PC-9 (cell line): ENCODE measurements at regions not wholly inside any gene's neighbourhood (a gene's known extent, or its start where the extent isn't known, plus 50 kb on each side); places are given as distances from the start of the nearest gene placed in this dataset.

Source experiments
- BruUV-seq: library from RNA; stranded (reverse); fragments of 400-500 nt; replicated peaks from 2 replicates; lab custom pipeline; 2021; lab: Mats Ljungman, UMichigan
- CTCF ChIA-PET: fragments of 300-600 bp; sonication (Branson Sonifier 250); formaldehyde crosslinking; loops from one replicate; lab custom pipeline; 2022; ENCODE audit warnings: antibody characterized with exemption; lab: Charles Lee
- POLR2A ChIA-PET: fragments of 300-600 bp; sonication (Branson Sonifier 250); formaldehyde crosslinking; loops from one replicate; lab custom pipeline; 2022; ENCODE audit warnings: antibody characterized with exemption; ENCODE audit not compliant: unreplicated experiment; lab: Charles Lee
- DNase-seq, 2 experiments: peaks; one replicate each; pipeline versions ENCODE4 v3.0.0 to v3.0.0-alpha.2; 2015 to 2022; ENCODE audit warnings: mixed read lengths in 1 of 2
- H2AFZ ChIP-seq: fragments of 200-600 bp; sonication (generic); 2 replicates; pipeline ENCODE4 v1.8.1; 2017; ENCODE audit warnings: antibody characterized with exemption
- H3F3A ChIP-seq: fragments of 200-600 bp; sonication (generic); 2 replicates; pipeline ENCODE4 v1.8.1; 2017; ENCODE audit warnings: antibody characterized with exemption, mild to moderate bottlenecking, low read depth; ENCODE audit not compliant: insufficient read depth
- H3K27ac ChIP-seq: fragments of 200-600 bp; sonication (generic); 2 replicates; pipeline ENCODE4 v1.6.1; 2016; ENCODE audit warnings: mixed run types
- H3K27me3 ChIP-seq: fragments of 200-600 bp; sonication (generic); 2 replicates; pipeline ENCODE4 v1.6.1; 2016; ENCODE audit warnings: low read depth, mixed run types; ENCODE audit not compliant: insufficient read depth
- H3K36me3 ChIP-seq: fragments of 200-600 bp; sonication (generic); 2 replicates; pipeline ENCODE4 v1.6.1; 2016; ENCODE audit warnings: low read depth, mixed run types
- H3K4me1 ChIP-seq: fragments of 200-600 bp; sonication (generic); replicated peaks from 2 replicates; pipeline ENCODE4 v1.6.1; 2016; ENCODE audit warnings: mixed run types; ENCODE audit not compliant: insufficient read depth
- H3K4me2 ChIP-seq: fragments of 200-600 bp; sonication (generic); 2 replicates; pipeline ENCODE4 v1.6.1; 2017; ENCODE audit warnings: mixed run types
- H3K4me3 ChIP-seq: fragments of 200-600 bp; sonication (generic); 2 replicates; pipeline ENCODE4 v1.6.1; 2016; ENCODE audit warnings: mixed run types
- H3K79me2 ChIP-seq: fragments of 200-600 bp; sonication (generic); 2 replicates; pipeline ENCODE4 v1.6.1; 2017; ENCODE audit warnings: low read depth, mixed run types
- H3K9me2 ChIP-seq: fragments of 200-600 bp; sonication (generic); 2 replicates; pipeline ENCODE4 v1.8.1; 2017; ENCODE audit warnings: mild to moderate bottlenecking; ENCODE audit not compliant: insufficient read depth
- H3K9me3 ChIP-seq: fragments of 200-600 bp; sonication (generic); 2 replicates; pipeline ENCODE4 v1.8.1; 2016; ENCODE audit warnings: low read depth; ENCODE audit not compliant: insufficient read depth
- H4K20me1 ChIP-seq: fragments of 200-600 bp; sonication (generic); 2 replicates; pipeline ENCODE4 v1.8.1; 2017; ENCODE audit not compliant: insufficient read depth
- CTCF ChIP-seq: fragments of 200-600 bp; sonication (generic); conservative IDR thresholded peaks from 2 replicates; pipeline ENCODE4 v1.6.1; 2017; ENCODE audit warnings: mixed run types, antibody characterized with exemption, mild to moderate bottlenecking, moderate library complexity
- EZH2 ChIP-seq: fragments of 200-600 bp; sonication (generic); IDR thresholded peaks from 2 replicates; pipeline ENCODE4 v1.8.0; 2017; ENCODE audit warnings: antibody characterized with exemption, low read depth
- intact Hi-C: fragments of 100-400 bp; cut with micrococcal nuclease; formaldehyde crosslinking; loops from one replicate; pipeline ENCODE4 v1.10.0; 2022; ENCODE audit not compliant: unreplicated experiment

GRCh38 chr1:221239181-221239580 lies 359.9 kb downstream of the HLX start:
- Histone ChIP-seq H3K4me2 (no peak overlapping the region), H3K4me1 (peaks cover 17% of the 10 kb centered on the region; the same call in 1 of the 2 replicates), H4K20me1 (no peaks in the 10 kb centered on the region), H3K79me2 (no peaks in the 10 kb centered on the region), H3K36me3 (no peaks in the 10 kb centered on the region), H3K9me2 (no peaks in the 10 kb centered on the region; the same call in 1 of the 2 replicates), H3F3A (no peaks in the 10 kb centered on the region), H2AFZ (no peak overlapping the region), H3K27me3 (no peaks in the 10 kb centered on the region), H3K9me3 (peaks cover 5% of the 10 kb centered on the region; the same call in 1 of the 2 replicates), H3K4me3 (no peak overlapping the region), H3K27ac (no peak overlapping the region)
- TF ChIP-seq EZH2 (no peak), CTCF (no peak)
- DNase-seq, result no peak
- ChIA-PET POLR2A (no interaction called here), CTCF (no interaction called here)
- intact Hi-C loops, result no loop called here
- no TSS peak for BruUV-seq

GRCh38 chr1:221239792-221240191 lies 360.5 kb downstream of the HLX start:
- Histone ChIP-seq H4K20me1 (no peaks in the 10 kb centered on the region), H3K27ac (no peak overlapping the region)

GRCh38 chr1:221240690-221241089 lies 361.4 kb downstream of the HLX start:
- Histone ChIP-seq H3K9me2 (no peaks in the 10 kb centered on the region; the same call in 1 of the 2 replicates), H3K4me1 (peaks cover 7% of the 10 kb centered on the region; the same call in 1 of the 2 replicates), H3K27me3 (no peaks in the 10 kb centered on the region), H3K4me2 (peak overlapping the region; percentile 13; the same call in 1 of the 2 replicates), H3K4me3 (no peak overlapping the region), H3K9me3 (peaks cover 5% of the 10 kb centered on the region; the same call in 1 of the 2 replicates), H3K79me2 (no peaks in the 10 kb centered on the region), H3K27ac (no peak overlapping the region), H3F3A (no peaks in the 10 kb centered on the region), H2AFZ (peak overlapping the region; percentile 30), H4K20me1 (no peaks in the 10 kb centered on the region), H3K36me3 (no peaks in the 10 kb centered on the region)
- CTCF ChIA-PET, result no interaction called here
- POLR2A ChIA-PET, result no interaction called here
- TF ChIP-seq CTCF (no peak), EZH2 (no peak)
- intact Hi-C loops, result no loop called here
- DNase-seq, result no peak
- BruUV-seq, result no TSS peak

More at GRCh38 chr1:221239792-221240191, 360.5 kb downstream of the HLX start:
- CTCF ChIA-PET, result no interaction called here
- POLR2A ChIA-PET, result no interaction called here
- TF ChIP-seq EZH2 (no peak), CTCF (no peak)
- H3K79me2 ChIP-seq, result no peaks in the 10 kb centered on the region
- intact Hi-C loops, result no loop called here
- no peak overlapping the region for H3K4me2 ChIP-seq
- H3F3A ChIP-seq, result no peaks in the 10 kb centered on the region
- H3K4me3 ChIP-seq, result no peak overlapping the region
- no peaks in the 10 kb centered on the region for H3K36me3 ChIP-seq
- no peaks in the 10 kb centered on the region for H3K27me3 ChIP-seq
- peaks cover 12% of the 10 kb centered on the region; the same call in 1 of the 2 replicates for H3K4me1 ChIP-seq
- H3K9me3 ChIP-seq, result peaks cover 5% of the 10 kb centered on the region; the same call in 1 of the 2 replicates
- no peaks in the 10 kb centered on the region; the same call in 1 of the 2 replicates for H3K9me2 ChIP-seq
- no peak overlapping the region for H2AFZ ChIP-seq
- DNase-seq, result no peak
- BruUV-seq, result no TSS peak
